GM23338 (cell line): ENCODE measurements at regions not wholly inside any gene's neighbourhood (a gene's known extent, or its start where the extent isn't known, plus 50 kb on each side); places are given as distances from the start of the nearest gene placed in this dataset.

Experiments used
- ATAC-seq: fragments of 200-7000 bp; cut with Tn5 transposase; 3 replicates; pipeline ENCODE4 v1.9.1; 2020
- DNase-seq: peaks from one replicate; pipeline ENCODE4 v3.0.0-alpha.2; 2015; ENCODE audit warnings: low spot score
- H2AFZ ChIP-seq: fragments of 200-600 bp; sonication (generic); 2 replicates; pipeline ENCODE4 v1.8.0; 2016; ENCODE audit warnings: antibody characterized with exemption, mild to moderate bottlenecking, moderate library complexity
- H3F3A ChIP-seq: fragments of 200-600 bp; sonication (generic); replicated peaks from 2 replicates; pipeline ENCODE4 v1.8.0; 2017; ENCODE audit warnings: antibody characterized with exemption, mixed run types, low read depth
- H3K27ac ChIP-seq: fragments of 200-600 bp; sonication (generic); 2 replicates; pipeline ENCODE4 v1.6.1; 2016; ENCODE audit warnings: low read depth
- H3K27me3 ChIP-seq: fragments of 200-600 bp; sonication (generic); 2 replicates; pipeline ENCODE4 v1.8.0; 2016; ENCODE audit warnings: mild to moderate bottlenecking, mixed run types, moderate library complexity; ENCODE audit not compliant: insufficient read depth
- H3K36me3 ChIP-seq: fragments of 200-600 bp; sonication (generic); 2 replicates; pipeline ENCODE4 v1.8.0; 2016; ENCODE audit warnings: mild to moderate bottlenecking; ENCODE audit not compliant: insufficient read depth
- H3K4me1 ChIP-seq: fragments of 200-600 bp; sonication (generic); 2 replicates; pipeline ENCODE4 v1.8.0; 2016; ENCODE audit warnings: mild to moderate bottlenecking, moderate library complexity; ENCODE audit not compliant: insufficient read depth
- H3K4me2 ChIP-seq: fragments of 200-600 bp; sonication (generic); 2 replicates; pipeline ENCODE4 v1.7.1; 2017; ENCODE audit warnings: mixed run types
- H3K4me3 ChIP-seq: fragments of 200-600 bp; sonication (generic); 2 replicates; pipeline ENCODE4 v1.6.1; 2016; ENCODE audit warnings: mixed run types
- H3K79me2 ChIP-seq: fragments of 200-600 bp; sonication (generic); replicated peaks from 2 replicates; pipeline ENCODE4 v1.8.0; 2017; ENCODE audit warnings: mild to moderate bottlenecking; ENCODE audit not compliant: insufficient read depth
- H3K9me2 ChIP-seq: fragments of 200-600 bp; sonication (generic); 2 replicates; pipeline ENCODE4 v1.8.0; 2017; ENCODE audit not compliant: insufficient read depth
- H4K20me1 ChIP-seq: fragments of 200-600 bp; sonication (generic); replicated peaks from 2 replicates; pipeline ENCODE4 v1.8.0; 2017; ENCODE audit warnings: mild to moderate bottlenecking; ENCODE audit not compliant: insufficient read depth
- H3K27ac Mint-ChIP-seq: 2 replicates; pipeline ENCODE4 v1.8.0; 2020; ENCODE audit warnings: inconsistent platforms, mild to moderate bottlenecking, moderate library complexity, mixed read lengths
- H3K27me3 Mint-ChIP-seq: 3 replicates; pipeline ENCODE4 v1.8.0; 2022; ENCODE audit warnings: low read depth, mild to moderate bottlenecking, moderate library complexity, mixed read lengths, inconsistent platforms; ENCODE audit not compliant: insufficient read depth, poor library complexity
- H3K36me3 Mint-ChIP-seq: 3 replicates; pipeline ENCODE4 v1.8.0; 2021; ENCODE audit warnings: low read depth, mild to moderate bottlenecking, inconsistent platforms, moderate library complexity, mixed read lengths
- H3K4me1 Mint-ChIP-seq: 3 replicates; pipeline ENCODE4 v1.8.0; 2020; ENCODE audit warnings: mild to moderate bottlenecking, inconsistent platforms, mixed read lengths
- H3K4me3 Mint-ChIP-seq: 3 replicates; pipeline ENCODE4 v1.8.0; 2021; ENCODE audit warnings: moderate library complexity, mild to moderate bottlenecking, inconsistent platforms, mixed read lengths
- H3K9me3 Mint-ChIP-seq: 3 replicates; pipeline ENCODE4 v1.8.0; 2020; ENCODE audit warnings: moderate library complexity, mild to moderate bottlenecking, inconsistent platforms, mixed read lengths
- CREB1 ChIP-seq: fragments of 250-450 bp; sonication (Bioruptor Pico); IDR thresholded peaks from 2 replicates; pipeline ENCODE4 v1.5.0; 2020; ENCODE audit warnings: low read depth, mild to moderate bottlenecking, moderate library complexity
- CTCF ChIP-seq, 2 experiments: fragments of 200-600 bp in 1 of 2; sonication (generic) in 1 of 2; conservative IDR thresholded peaks; 2 replicates each; pipeline versions ENCODE4 v1.5.1 to v1.6.1; 2016 to 2017; ENCODE audit warnings: antibody characterized with exemption in 2 of 2, low read depth in 2 of 2, mild to moderate bottlenecking in 2 of 2, moderate library complexity in 1 of 2
- ETS1 ChIP-seq: IDR thresholded peaks from 2 replicates; pipeline ENCODE4 v1.6.1; 2016; ENCODE audit warnings: antibody characterized with exemption
- EZH2 ChIP-seq: fragments of 200-600 bp; sonication (generic); IDR thresholded peaks from one replicate; pipeline ENCODE4 v1.8.0; 2017; ENCODE audit warnings: antibody characterized with exemption, mild to moderate bottlenecking, low read depth; ENCODE audit not compliant: unreplicated experiment
- EZH2phosphoT487 ChIP-seq: fragments of 200-600 bp; sonication (generic); IDR thresholded peaks from one replicate; pipeline ENCODE4 v1.8.1; 2018; ENCODE audit warnings: antibody characterized with exemption; ENCODE audit not compliant: unreplicated experiment
- JUNB ChIP-seq: IDR thresholded peaks from one replicate; pipeline ENCODE4 v1.6.1; 2016; ENCODE audit warnings: antibody characterized with exemption; ENCODE audit not compliant: unreplicated experiment
- NANOG ChIP-seq: IDR thresholded peaks from 2 replicates; pipeline ENCODE4 v1.6.1; 2016; ENCODE audit warnings: antibody characterized with exemption, borderline replicate concordance
- POLR2AphosphoS5 ChIP-seq: IDR thresholded peaks from 2 replicates; pipeline ENCODE4 v1.6.1; 2016; ENCODE audit warnings: antibody characterized with exemption, low read depth
- STAT1 ChIP-seq: IDR thresholded peaks from one replicate; pipeline ENCODE4 v1.6.1; 2016; ENCODE audit warnings: antibody characterized with exemption; ENCODE audit not compliant: unreplicated experiment
- ZNF114 ChIP-seq: fragments of 250-450 bp; sonication (Bioruptor Pico); IDR thresholded peaks from 2 replicates; pipeline ENCODE4 v1.5.0; 2020; ENCODE audit warnings: mild to moderate bottlenecking, moderate library complexity
- ZNF331 ChIP-seq: fragments of 250-450 bp; sonication (Bioruptor Pico); IDR thresholded peaks from 2 replicates; pipeline ENCODE4 v1.5.0; 2020; ENCODE audit warnings: low read depth, mild to moderate bottlenecking, moderate library complexity
- ZNF462 ChIP-seq: fragments of 250-450 bp; sonication (Bioruptor Pico); IDR thresholded peaks from 2 replicates; pipeline ENCODE4 v1.5.0; 2020; ENCODE audit warnings: mild to moderate bottlenecking, moderate library complexity
- TF ChIP-seq, protein P1 (sequence below): IDR thresholded peaks from one replicate; pipeline ENCODE4 v1.6.1; 2018; ENCODE audit warnings: antibody characterized with exemption; ENCODE audit not compliant: unreplicated experiment

- Histone ChIP-seq H3F3A (no peaks in the 10 kb centered on the region), H3K4me1 (no peaks in the 10 kb centered on the region), H3K4me3 (no peak overlapping the region), H3K4me2 (no peak overlapping the region), H3K79me2 (no peaks in the 10 kb centered on the region), H2AFZ (no peak overlapping the region), H4K20me1 (no peaks in the 10 kb centered on the region), H3K9me2 (0 out of 2 replicates have a peak, but pooled peaks cover 5% of the 10 kb centered on the region), H3K27me3 (no peaks in the 10 kb centered on the region), H3K27ac (no peak overlapping the region), H3K36me3 (no peaks in the 10 kb centered on the region)
- Mint-ChIP-seq H3K27me3 (no peaks in the 10 kb centered on the region), H3K9me3 (peaks cover 9% of the 10 kb centered on the region; the same call in 1 of the 3 replicates), H3K36me3 (0 out of 3 replicates have a peak, but pooled peaks cover 3% of the 10 kb centered on the region), H3K27ac (no peak overlapping the region), H3K4me3 (no peak overlapping the region), H3K4me1 (no peaks in the 10 kb centered on the region)
- DNase-seq, result no peak
- ATAC-seq, result no peak
- no peak for TF ChIP-seq ZNF114 (CRISPR knock-in tag)
- TF ChIP-seq, protein P1, sequence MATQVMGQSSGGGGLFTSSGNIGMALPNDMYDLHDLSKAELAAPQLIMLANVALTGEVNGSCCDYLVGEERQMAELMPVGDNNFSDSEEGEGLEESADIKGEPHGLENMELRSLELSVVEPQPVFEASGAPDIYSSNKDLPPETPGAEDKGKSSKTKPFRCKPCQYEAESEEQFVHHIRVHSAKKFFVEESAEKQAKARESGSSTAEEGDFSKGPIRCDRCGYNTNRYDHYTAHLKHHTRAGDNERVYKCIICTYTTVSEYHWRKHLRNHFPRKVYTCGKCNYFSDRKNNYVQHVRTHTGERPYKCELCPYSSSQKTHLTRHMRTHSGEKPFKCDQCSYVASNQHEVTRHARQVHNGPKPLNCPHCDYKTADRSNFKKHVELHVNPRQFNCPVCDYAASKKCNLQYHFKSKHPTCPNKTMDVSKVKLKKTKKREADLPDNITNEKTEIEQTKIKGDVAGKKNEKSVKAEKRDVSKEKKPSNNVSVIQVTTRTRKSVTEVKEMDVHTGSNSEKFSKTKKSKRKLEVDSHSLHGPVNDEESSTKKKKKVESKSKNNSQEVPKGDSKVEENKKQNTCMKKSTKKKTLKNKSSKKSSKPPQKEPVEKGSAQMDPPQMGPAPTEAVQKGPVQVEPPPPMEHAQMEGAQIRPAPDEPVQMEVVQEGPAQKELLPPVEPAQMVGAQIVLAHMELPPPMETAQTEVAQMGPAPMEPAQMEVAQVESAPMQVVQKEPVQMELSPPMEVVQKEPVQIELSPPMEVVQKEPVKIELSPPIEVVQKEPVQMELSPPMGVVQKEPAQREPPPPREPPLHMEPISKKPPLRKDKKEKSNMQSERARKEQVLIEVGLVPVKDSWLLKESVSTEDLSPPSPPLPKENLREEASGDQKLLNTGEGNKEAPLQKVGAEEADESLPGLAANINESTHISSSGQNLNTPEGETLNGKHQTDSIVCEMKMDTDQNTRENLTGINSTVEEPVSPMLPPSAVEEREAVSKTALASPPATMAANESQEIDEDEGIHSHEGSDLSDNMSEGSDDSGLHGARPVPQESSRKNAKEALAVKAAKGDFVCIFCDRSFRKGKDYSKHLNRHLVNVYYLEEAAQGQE, result no peak
- TF ChIP-seq ZNF331, result no peak
- TF ChIP-seq CTCF (conservative IDR thresholded peaks at IDR 0.05; ENCODE audit: low read depth in 2 of 2), result no peak
- TF ChIP-seq ETS1, result no peak
- no peak for TF ChIP-seq NANOG
- no peak for TF ChIP-seq EZH2phosphoT487
- no peak for TF ChIP-seq POLR2AphosphoS5
- TF ChIP-seq ZNF462 (CRISPR knock-in tag), result no peak
- no peak for TF ChIP-seq EZH2
- no peak for TF ChIP-seq STAT1
- no peak for TF ChIP-seq CREB1
- TF ChIP-seq JUNB, result no peak
These were observed 373.8 kb downstream of the TGFB2 start for GRCh38 chr1:218718977-218719376.
